ENCODE measurements at regions not wholly inside any gene's neighbourhood (a gene's known extent, or its start where the extent isn't known, plus 50 kb on each side); places are given as distances from the start of the nearest gene placed in this dataset.

DNA sequence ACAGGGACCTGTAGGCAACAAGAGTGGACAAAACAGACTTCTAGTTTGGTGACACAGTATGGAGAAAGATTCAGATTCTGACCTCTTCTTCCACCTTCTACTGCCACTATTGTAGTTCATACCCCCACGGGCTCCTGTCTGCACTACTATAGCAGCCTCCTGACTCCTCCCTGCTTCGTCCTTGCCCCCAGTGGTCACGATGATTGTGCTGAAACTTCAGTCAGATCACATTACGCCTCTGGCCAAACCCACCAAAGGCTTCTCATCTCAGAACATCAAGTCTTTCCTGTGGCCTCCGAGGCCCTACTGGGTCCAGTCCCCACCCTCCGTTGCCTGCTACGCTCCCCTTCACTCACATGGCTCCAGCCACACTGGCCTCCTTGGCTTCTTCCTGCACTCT lies 147.6 kb downstream of the CYP26B1 start:
- CTCF ChIA-PET (ENCODE audit: low intra/inter-chr PET ratio), result no interaction called here
- no peak overlapping the region for H3K4me3 ChIP-seq
- 3% methylated on average over 7 of the region's 7 CpGs for WGBS (ENCODE audit: insufficient coverage, low coverage, missing lambda C conversion rate)
- BruUV-seq (replicated peaks), result no TSS peak
- H3K27me3 ChIP-seq (ENCODE audit: control insufficient read depth in 2 of 2, insufficient read depth in 2 of 2, low read length in 2 of 2), result peaks cover 0 to 29% of the 10 kb centered on the region in 2 experiments; a peak in 3 of 5 replicates
- H3K36me3 ChIP-seq (ENCODE audit: control insufficient read depth, insufficient read depth, low read length), result no peaks in the 10 kb centered on the region
- H3K27ac ChIP-seq (ENCODE audit: extremely low read depth, low read depth, low read length), result no peak overlapping the region
- in situ Hi-C loops (cut with MboI) (no loop called here), intact Hi-C loops (cut with micrococcal nuclease) (no loop called here)
- POLR2A ChIA-PET, result interaction anchor here (0.8 kb wide), 1 partner anchor 51 kb away, joined by 3 read pairs; no protein-coding TSS in a partner anchor
- ATAC-seq (peak; percentile 71), FAIRE-seq (no peak), DNase-seq (ENCODE audit: extremely low read depth in 1 of 4, low spot score in 3 of 4) (peak in 2 of 4 experiments; percentile 3 to 21)
- H3K4me1 ChIP-seq (replicated peaks in 1 of 2; ENCODE audit: control insufficient read depth in 2 of 2, insufficient read depth in 2 of 2, low read length in 2 of 2), result peaks cover 0 to 6% of the 10 kb centered on the region in 2 experiments; a peak in 1 of 5 replicates
- H3K9me3 ChIP-seq (replicated peaks; ENCODE audit: control insufficient read depth, insufficient read depth, low read depth, low read length), result no peaks in the 10 kb centered on the region
- H4K20me1 ChIP-seq (replicated peaks; ENCODE audit: control insufficient read depth, insufficient read depth, low read length), result no peaks in the 10 kb centered on the region
- no peak overlapping the region for H2AFZ ChIP-seq (ENCODE audit: low read depth, low read length)
- TF ChIP-seq RFX5 (IDR thresholded peaks at IDR 0.05; ENCODE audit: low read depth, low read length), result no peak
- peak; percentile 15; the same call in 1 of the 2 replicates for TF ChIP-seq NFE2 (IDR thresholded peaks at IDR 0.05; ENCODE audit: low read depth)
- no peak overlapping the region for H3K4me2 ChIP-seq (ENCODE audit: insufficient read depth, low read length)
- H3K9me1 ChIP-seq (ENCODE audit: control insufficient read depth, insufficient read depth, low read length), result no peaks in the 10 kb centered on the region
- H3K79me2 ChIP-seq (ENCODE audit: control insufficient read depth, insufficient read depth, low read length), result no peaks in the 10 kb centered on the region
- H3K9ac ChIP-seq (ENCODE audit: insufficient read depth in 1 of 2, low read depth in 2 of 2, low read length in 2 of 2), result 0 out of 4 replicates have a peak overlapping the region, but pooled peaks of 1 of the 2 experiments have one; percentile 17

DNA sequence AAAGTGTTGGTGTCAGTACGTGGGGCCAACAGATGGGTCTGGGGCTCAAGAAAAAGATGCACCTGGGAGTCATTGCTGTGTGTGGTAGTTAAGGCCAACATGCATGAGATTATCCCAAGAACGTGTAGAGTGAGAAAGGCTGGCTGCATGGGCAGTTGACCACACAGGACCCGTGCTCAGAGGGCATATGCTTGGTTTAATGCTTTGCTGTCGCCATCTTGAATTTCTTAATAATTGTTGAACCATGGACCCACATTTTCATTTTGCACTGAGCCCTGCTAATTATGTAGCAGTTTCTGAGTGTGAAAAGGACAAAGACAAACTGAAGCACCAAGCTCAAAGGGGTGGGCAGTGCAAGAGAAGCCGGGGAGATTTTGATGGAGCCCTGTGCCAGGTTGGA lies 148.1 kb downstream of the CYP26B1 start:
- Histone ChIP-seq H3K36me3 (ENCODE audit: control insufficient read depth, insufficient read depth, low read length) (no peaks in the 10 kb centered on the region), H3K4me2 (ENCODE audit: insufficient read depth, low read length) (no peak overlapping the region), H3K9ac (ENCODE audit: insufficient read depth in 1 of 2, low read depth in 2 of 2, low read length in 2 of 2) (no peak overlapping the region), H3K79me2 (ENCODE audit: control insufficient read depth, insufficient read depth, low read length) (no peaks in the 10 kb centered on the region), H3K9me3 (replicated peaks; ENCODE audit: control insufficient read depth, insufficient read depth, low read depth, low read length) (no peaks in the 10 kb centered on the region), H3K4me1 (replicated peaks in 1 of 2; ENCODE audit: control insufficient read depth in 2 of 2, insufficient read depth in 2 of 2, low read length in 2 of 2) (peaks cover 0 to 6% of the 10 kb centered on the region in 2 experiments; a peak in 1 of 5 replicates), H4K20me1 (replicated peaks; ENCODE audit: control insufficient read depth, insufficient read depth, low read length) (no peaks in the 10 kb centered on the region), H3K9me1 (ENCODE audit: control insufficient read depth, insufficient read depth, low read length) (no peaks in the 10 kb centered on the region), H3K27ac (ENCODE audit: extremely low read depth, low read depth, low read length) (no peak overlapping the region), H2AFZ (ENCODE audit: low read depth, low read length) (no peak overlapping the region), H3K4me3 (no peak overlapping the region), H3K27me3 (ENCODE audit: control insufficient read depth in 2 of 2, insufficient read depth in 2 of 2, low read length in 2 of 2) (peaks cover 0 to 24% of the 10 kb centered on the region in 2 experiments; a peak in 3 of 5 replicates)
- no peak for DNase-seq (ENCODE audit: extremely low read depth in 1 of 4, low spot score in 3 of 4)
- no TSS peak for BruUV-seq (replicated peaks)
- ChIA-PET POLR2A (interaction anchor here (0.8 kb wide), 1 partner anchor 51 kb away, joined by 3 read pairs; no protein-coding TSS in a partner anchor), CTCF (ENCODE audit: low intra/inter-chr PET ratio) (no interaction called here)
- WGBS (ENCODE audit: insufficient coverage, low coverage, missing lambda C conversion rate), result 4% methylated on average over 5 of the region's 5 CpGs
- ATAC-seq, result no peak
- FAIRE-seq, result no peak
- in situ Hi-C loops (cut with MboI) (no loop called here), intact Hi-C loops (cut with micrococcal nuclease) (no loop called here)
- TF ChIP-seq JUN (IDR thresholded peaks at IDR 0.05; ENCODE audit: borderline replicate concordance, low read depth, low read length) (no peak), JUN (CRISPR knock-in tag; IDR thresholded peaks at IDR 0.05; ENCODE audit: borderline replicate concordance) (no peak), SUPT5H (IDR thresholded peaks at IDR 0.05) (no peak), KHSRP (IDR thresholded peaks at IDR 0.05) (no peak), ZNF707 (CRISPR knock-in tag; conservative IDR thresholded peaks at IDR 0.05) (no peak), BMI1 (IDR thresholded peaks at IDR 0.05; ENCODE audit: low read length) (no peak), BHLHE40 (IDR thresholded peaks at IDR 0.05; ENCODE audit: low read length) (no peak), CHD4 (IDR thresholded peaks at IDR 0.05; ENCODE audit: insufficient read depth, insufficient replicate concordance, low read depth, low read length, poor library complexity, severe bottlenecking) (no peak)
- TF ChIP-seq, protein P1, sequence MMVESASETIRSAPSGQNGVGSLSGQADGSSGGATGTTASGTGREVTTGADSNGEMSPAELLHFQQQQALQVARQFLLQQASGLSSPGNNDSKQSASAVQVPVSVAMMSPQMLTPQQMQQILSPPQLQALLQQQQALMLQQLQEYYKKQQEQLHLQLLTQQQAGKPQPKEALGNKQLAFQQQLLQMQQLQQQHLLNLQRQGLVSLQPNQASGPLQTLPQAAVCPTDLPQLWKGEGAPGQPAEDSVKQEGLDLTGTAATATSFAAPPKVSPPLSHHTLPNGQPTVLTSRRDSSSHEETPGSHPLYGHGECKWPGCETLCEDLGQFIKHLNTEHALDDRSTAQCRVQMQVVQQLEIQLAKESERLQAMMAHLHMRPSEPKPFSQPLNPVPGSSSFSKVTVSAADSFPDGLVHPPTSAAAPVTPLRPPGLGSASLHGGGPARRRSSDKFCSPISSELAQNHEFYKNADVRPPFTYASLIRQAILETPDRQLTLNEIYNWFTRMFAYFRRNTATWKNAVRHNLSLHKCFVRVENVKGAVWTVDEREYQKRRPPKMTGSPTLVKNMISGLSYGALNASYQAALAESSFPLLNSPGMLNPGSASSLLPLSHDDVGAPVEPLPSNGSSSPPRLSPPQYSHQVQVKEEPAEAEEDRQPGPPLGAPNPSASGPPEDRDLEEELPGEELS (CRISPR knock-in tag; IDR thresholded peaks at IDR 0.05; ENCODE audit: borderline replicate concordance), result no peak
- TF ChIP-seq, protein P2, sequence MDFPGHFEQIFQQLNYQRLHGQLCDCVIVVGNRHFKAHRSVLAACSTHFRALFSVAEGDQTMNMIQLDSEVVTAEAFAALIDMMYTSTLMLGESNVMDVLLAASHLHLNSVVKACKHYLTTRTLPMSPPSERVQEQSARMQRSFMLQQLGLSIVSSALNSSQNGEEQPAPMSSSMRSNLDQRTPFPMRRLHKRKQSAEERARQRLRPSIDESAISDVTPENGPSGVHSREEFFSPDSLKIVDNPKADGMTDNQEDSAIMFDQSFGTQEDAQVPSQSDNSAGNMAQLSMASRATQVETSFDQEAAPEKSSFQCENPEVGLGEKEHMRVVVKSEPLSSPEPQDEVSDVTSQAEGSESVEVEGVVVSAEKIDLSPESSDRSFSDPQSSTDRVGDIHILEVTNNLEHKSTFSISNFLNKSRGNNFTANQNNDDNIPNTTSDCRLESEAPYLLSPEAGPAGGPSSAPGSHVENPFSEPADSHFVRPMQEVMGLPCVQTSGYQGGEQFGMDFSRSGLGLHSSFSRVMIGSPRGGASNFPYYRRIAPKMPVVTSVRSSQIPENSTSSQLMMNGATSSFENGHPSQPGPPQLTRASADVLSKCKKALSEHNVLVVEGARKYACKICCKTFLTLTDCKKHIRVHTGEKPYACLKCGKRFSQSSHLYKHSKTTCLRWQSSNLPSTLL (IDR thresholded peaks at IDR 0.05), result no peak

Measured in K562 (cell line).